Mesenchymal stem cell (in vitro differentiated cells and primary cell): ENCODE measurements at regions not wholly inside any gene's neighbourhood (a gene's known extent, or its start where the extent isn't known, plus 50 kb on each side); places are given as distances from the start of the nearest gene placed in this dataset.
"Not testable (repeated sequence)": the region's sequence is repeated elsewhere in the genome, so short reads cannot be mapped to it uniquely, and the experiment has no call there.

Experiments used
- DNase-seq: peaks from one replicate; pipeline ENCODE4 v3.0.0-alpha.2; 2013
- H2AFZ ChIP-seq: one replicate; pipeline ENCODE4 v1.6.1; 2013; ENCODE audit warnings: low read depth, mild to moderate bottlenecking, control low read depth, inconsistent platforms, low read length, moderate library complexity
- H2AK5ac ChIP-seq: 2 replicates; pipeline ENCODE4 v1.6.1; 2013; ENCODE audit warnings: low read length, moderate library complexity, mild to moderate bottlenecking, inconsistent platforms; ENCODE audit not compliant: severe bottlenecking
- H2BK120ac ChIP-seq: one replicate; pipeline ENCODE4 v1.6.1; 2013; ENCODE audit warnings: low read depth, mild to moderate bottlenecking, inconsistent platforms, low read length, moderate library complexity
- H2BK12ac ChIP-seq, 2 experiments: one replicate each; pipeline ENCODE4 v1.6.1; 2013; ENCODE audit warnings: inconsistent platforms in 2 of 2, low read length in 2 of 2, mild to moderate bottlenecking in 2 of 2, moderate library complexity in 2 of 2, control low read depth in 1 of 2
- H2BK15ac ChIP-seq: one replicate; pipeline ENCODE4 v1.6.1; 2013; ENCODE audit warnings: mild to moderate bottlenecking, low read depth, inconsistent platforms; ENCODE audit not compliant: poor library complexity, severe bottlenecking
- H2BK5ac ChIP-seq: 2 replicates; pipeline ENCODE4 v1.6.1; 2013; ENCODE audit warnings: low read depth, mild to moderate bottlenecking, low read length, control low read depth, inconsistent platforms; ENCODE audit not compliant: poor library complexity, severe bottlenecking
- H3K14ac ChIP-seq, 2 experiments: one replicate each; pipeline ENCODE4 v1.6.1; 2013; ENCODE audit warnings: inconsistent platforms in 2 of 2, low read length in 2 of 2, control low read depth in 1 of 2, mild to moderate bottlenecking in 1 of 2, moderate library complexity in 1 of 2
- H3K18ac ChIP-seq, 2 experiments: one replicate each; pipeline ENCODE4 v1.6.1; 2013; ENCODE audit warnings: inconsistent platforms in 2 of 2, low read length in 2 of 2, control low read depth in 1 of 2, low read depth in 1 of 2, mild to moderate bottlenecking in 1 of 2
- H3K23ac ChIP-seq, 2 experiments: one replicate each; pipeline ENCODE4 v1.6.1; 2013; ENCODE audit warnings: inconsistent platforms in 2 of 2, low read length in 2 of 2, mild to moderate bottlenecking in 2 of 2, moderate library complexity in 2 of 2, control low read depth in 1 of 2
- H3K27ac ChIP-seq: 2 replicates; pipeline ENCODE4 v1.5.1; 2013; ENCODE audit warnings: mild to moderate bottlenecking, moderate library complexity, low read length, control low read depth, inconsistent platforms; ENCODE audit not compliant: poor library complexity, severe bottlenecking
- H3K27me3 ChIP-seq, 2 experiments: 2 replicates each; pipeline versions ENCODE4 v1.6.1 to v1.7.0; 2013; ENCODE audit warnings: low read length in 2 of 2, mild to moderate bottlenecking in 2 of 2, moderate library complexity in 2 of 2, control low read depth in 1 of 2, inconsistent platforms in 1 of 2; ENCODE audit not compliant: control insufficient read depth in 1 of 2, insufficient read depth in 1 of 2
- H3K36me3 ChIP-seq, 2 experiments: 2 replicates each; pipeline versions ENCODE4 v1.6.1 to v1.7.0; 2013; ENCODE audit warnings: low read length in 2 of 2, control low read depth in 1 of 2, inconsistent platforms in 1 of 2, low read depth in 1 of 2, mild to moderate bottlenecking in 1 of 2; ENCODE audit not compliant: insufficient read depth in 2 of 2, control insufficient read depth in 1 of 2
- H3K4ac ChIP-seq, 2 experiments: one replicate each; pipeline ENCODE4 v1.6.1; 2013; ENCODE audit warnings: inconsistent platforms in 2 of 2, low read length in 2 of 2, mild to moderate bottlenecking in 2 of 2, moderate library complexity in 2 of 2, control low read depth in 1 of 2, low read depth in 1 of 2
- H3K4me1 ChIP-seq: 2 replicates; pipeline ENCODE4 v1.6.1; 2013; ENCODE audit warnings: low read depth, low read length, control low read depth; ENCODE audit not compliant: control insufficient read depth, insufficient read depth
- H3K4me2 ChIP-seq: 2 replicates; pipeline ENCODE4 v1.6.1; 2013; ENCODE audit warnings: low read length, mild to moderate bottlenecking, inconsistent platforms; ENCODE audit not compliant: poor library complexity, severe bottlenecking
- H3K4me3 ChIP-seq, 2 experiments: 2 replicates each; pipeline versions ENCODE4 v1.5.1 to v1.7.0; 2013; ENCODE audit warnings: low read length in 2 of 2, mild to moderate bottlenecking in 2 of 2, control low read depth in 1 of 2, low read depth in 1 of 2; ENCODE audit not compliant: insufficient read depth in 1 of 2
- H3K79me1 ChIP-seq: replicated peaks from 2 replicates; pipeline ENCODE4 v1.6.1; 2013; ENCODE audit warnings: mild to moderate bottlenecking, control low read depth, low read length, inconsistent platforms; ENCODE audit not compliant: poor library complexity, severe bottlenecking
- H3K9ac ChIP-seq: 2 replicates; pipeline ENCODE4 v1.7.0; 2013; ENCODE audit warnings: mild to moderate bottlenecking, low read length, moderate library complexity
- H3K9me3 ChIP-seq: 2 replicates; pipeline ENCODE4 v1.7.0; 2013; ENCODE audit warnings: mild to moderate bottlenecking, low read length; ENCODE audit not compliant: control insufficient read depth
- H4K8ac ChIP-seq: one replicate; pipeline ENCODE4 v1.6.1; 2013; ENCODE audit warnings: inconsistent platforms, mild to moderate bottlenecking, low read length, moderate library complexity
- H4K91ac ChIP-seq: one replicate; pipeline ENCODE4 v1.6.1; 2013; ENCODE audit warnings: mild to moderate bottlenecking, low read length, inconsistent platforms
- WGBS: methylation state at CpG from one replicate; pipeline ENCODE4 v1.1.7; 2013; ENCODE audit warnings: mixed read lengths; 5-methylcytosine and 5-hydroxymethylcytosine counted together

DNA sequence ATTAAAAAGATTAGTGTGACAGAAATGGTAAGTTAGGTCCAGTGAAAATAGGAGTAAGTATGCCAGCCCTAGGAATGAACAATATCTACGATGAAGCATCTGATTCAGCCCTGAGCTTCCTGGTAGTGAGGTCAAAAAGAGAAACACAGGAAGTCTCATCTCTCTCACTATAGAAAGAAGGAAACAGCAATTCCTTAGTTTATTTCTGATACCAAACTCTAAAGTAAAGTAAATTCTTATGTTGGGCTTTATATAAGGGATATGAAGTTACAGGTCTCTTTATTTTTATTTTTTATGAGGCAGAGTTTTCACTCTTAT is 76.7 kb upstream of the RFLNA start:
- Histone ChIP-seq H2BK12ac (no peak overlapping the region), H2BK5ac (no peak overlapping the region), H3K27me3 (peaks cover 0 to 23% of the 10 kb centered on the region in 2 experiments), H3K23ac (no peak overlapping the region), H3K36me3 (no peaks in the 10 kb centered on the region), H3K4me3 (no peak overlapping the region), H4K8ac (no peak overlapping the region), H3K9me3 (peaks cover 21% of the 10 kb centered on the region), H3K9ac (no peak overlapping the region), H2AK5ac (no peak overlapping the region), H2AFZ (no peak overlapping the region), H3K4me2 (no peak overlapping the region), H3K4me1 (peaks cover 6% of the 10 kb centered on the region), H3K18ac (no peak overlapping the region), H3K27ac (no peak overlapping the region), H2BK120ac (no peak overlapping the region), H2BK15ac (no peak overlapping the region), H3K14ac (no peak overlapping the region), H4K91ac (no peak overlapping the region), H3K4ac (no peak overlapping the region), H3K79me1 (no peaks in the 10 kb centered on the region)
- DNase-seq, result no peak
- WGBS, result no CpG with 5 or more reads among the region's 1 CpG

DNA sequence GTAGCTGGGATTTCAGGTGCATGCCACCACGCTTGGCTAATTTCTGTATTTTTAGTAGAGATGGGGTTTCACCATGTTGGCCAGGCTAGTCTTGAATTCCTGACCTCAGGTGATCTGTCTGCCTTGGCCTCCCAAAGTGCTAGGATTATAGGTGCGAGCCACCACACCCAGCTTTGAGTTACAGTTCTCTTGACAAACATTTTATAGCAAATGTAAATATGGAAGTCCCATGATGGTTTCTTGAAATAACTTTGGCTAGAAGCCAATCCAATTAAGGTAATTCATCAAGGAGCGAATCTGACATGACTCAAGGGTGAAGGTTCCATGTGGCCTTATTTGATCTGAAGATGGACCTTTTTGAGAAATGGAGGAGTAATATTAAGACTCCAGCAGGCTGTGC is 76.2 kb upstream of the RFLNA start:
- H4K91ac ChIP-seq, H2AFZ ChIP-seq, H3K18ac ChIP-seq, H2BK12ac ChIP-seq, H3K14ac ChIP-seq, H3K23ac ChIP-seq, H3K4me3 ChIP-seq, H2AK5ac ChIP-seq, H3K4me2 ChIP-seq, DNase-seq, H3K4me1 ChIP-seq, H2BK15ac ChIP-seq, H3K9ac ChIP-seq, H3K79me1 ChIP-seq, H3K27ac ChIP-seq, H3K36me3 ChIP-seq, H2BK120ac ChIP-seq, H2BK5ac ChIP-seq, H4K8ac ChIP-seq, H3K4ac ChIP-seq: not testable (repeated sequence)
- Histone ChIP-seq H3K27me3 (peaks cover 0 to 25% of the 10 kb centered on the region in 2 experiments), H3K9me3 (peaks cover 21% of the 10 kb centered on the region)
- 98% methylated on average over 3 of the region's 3 CpGs for WGBS

DNA sequence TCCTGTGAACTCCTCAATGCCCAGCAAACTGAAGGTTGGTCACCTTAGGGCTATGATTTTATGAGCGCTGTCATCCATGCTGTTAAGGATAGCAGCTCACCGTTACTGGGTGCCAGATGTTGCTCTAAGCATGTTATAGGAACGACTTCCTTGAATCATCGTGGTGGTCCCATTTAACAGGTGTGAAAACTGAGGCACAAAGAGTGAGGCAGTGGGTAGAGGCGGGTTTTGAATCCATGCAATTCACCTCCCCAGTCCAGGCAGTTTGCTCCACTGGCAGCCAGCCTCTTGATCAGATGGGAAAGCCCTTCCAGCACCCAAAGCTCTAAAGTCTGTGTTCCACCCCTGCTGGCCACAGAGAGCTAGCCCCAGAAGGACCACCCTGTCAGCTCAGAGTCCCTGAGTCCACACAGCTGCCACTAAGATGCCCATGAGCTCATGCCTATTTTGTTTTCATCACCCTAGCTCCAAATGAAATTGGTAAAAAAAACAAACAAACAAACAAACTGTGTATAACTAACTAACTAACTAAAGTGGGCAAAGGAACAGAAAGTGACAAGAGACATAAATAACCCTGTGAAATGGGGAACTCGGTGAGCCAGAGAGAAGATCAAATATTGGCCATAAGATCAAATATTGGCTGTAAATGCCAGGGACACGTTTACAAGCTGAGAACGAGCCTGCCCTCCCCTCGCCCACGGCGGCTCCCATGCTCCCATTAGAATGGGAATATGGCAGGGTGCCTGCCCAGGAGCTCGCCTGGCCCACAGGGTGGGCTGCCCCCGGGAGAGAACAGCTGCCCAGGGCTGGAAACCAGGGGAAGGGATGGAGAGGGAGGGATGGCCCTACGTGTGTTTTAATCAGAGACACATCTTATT is 72.3 kb upstream of the RFLNA start:
- H3K9me3 ChIP-seq, result peaks cover 11% of the 10 kb centered on the region
- H3K79me1 ChIP-seq, result no peaks in the 10 kb centered on the region
- H4K8ac ChIP-seq, result no peak overlapping the region

GRCh38 chr12:124223733-124224138 is 71.2 kb upstream of the RFLNA start:
- H3K14ac ChIP-seq, H4K91ac ChIP-seq, H3K36me3 ChIP-seq, H2AFZ ChIP-seq, H3K79me1 ChIP-seq, H3K18ac ChIP-seq, H3K23ac ChIP-seq, H3K4ac ChIP-seq, H2BK15ac ChIP-seq, DNase-seq, H3K4me3 ChIP-seq, H2BK5ac ChIP-seq, H3K4me2 ChIP-seq, H3K4me1 ChIP-seq, H4K8ac ChIP-seq, H2BK120ac ChIP-seq, H2AK5ac ChIP-seq, H2BK12ac ChIP-seq, H3K9ac ChIP-seq, H3K27ac ChIP-seq: not testable (repeated sequence)
- Histone ChIP-seq H3K27me3 (peaks cover 6 to 42% of the 10 kb centered on the region in 2 experiments), H3K9me3 (peaks cover 11% of the 10 kb centered on the region)
- WGBS, result 92% methylated on average over 12 of the region's 12 CpGs

More for the DNA sequence above, 72.3 kb upstream of the RFLNA start:
- WGBS, result 88% methylated on average over 13 of the region's 14 CpGs
- Histone ChIP-seq H3K18ac (no peak overlapping the region), H2BK120ac (no peak overlapping the region), H3K14ac (no peak overlapping the region), H3K4ac (no peak overlapping the region), H3K4me1 (peaks cover 3% of the 10 kb centered on the region), H4K91ac (no peak overlapping the region), H3K27ac (no peak overlapping the region), H2AFZ (no peak overlapping the region), H2BK12ac (no peak overlapping the region), H3K4me3 (no peak overlapping the region), H2AK5ac (no peak overlapping the region), H3K9ac (no peak overlapping the region), H2BK15ac (no peak overlapping the region), H3K36me3 (no peaks in the 10 kb centered on the region), H3K23ac (no peak overlapping the region), H3K4me2 (no peak overlapping the region), H2BK5ac (no peak overlapping the region), H3K27me3 (peaks cover 6 to 43% of the 10 kb centered on the region in 2 experiments)
- no peak for DNase-seq
